Neural progenitor cell (in vitro differentiated cells): ENCODE measurements at regions not wholly inside any gene's neighbourhood (a gene's known extent, or its start where the extent isn't known, plus 50 kb on each side); places are given as distances from the start of the nearest gene placed in this dataset.

ENCODE experiments used
- DNase-seq: peaks from one replicate; pipeline ENCODE4 v3.0.0-alpha.2; 2016; ENCODE audit warnings: low spot score
- H2AFZ ChIP-seq: fragments of 200-600 bp; sonication (generic); replicated peaks from 2 replicates; pipeline ENCODE4 v1.6.1; 2016; ENCODE audit warnings: antibody characterized with exemption
- H3F3A ChIP-seq: fragments of 200-600 bp; sonication (generic); 2 replicates; pipeline ENCODE4 v1.6.1; 2016; ENCODE audit warnings: antibody characterized with exemption, low read depth
- H3K27ac ChIP-seq: fragments of 200-600 bp; sonication (generic); 2 replicates; pipeline ENCODE4 v1.5.1; 2016; ENCODE audit warnings: mild to moderate bottlenecking
- H3K27me3 ChIP-seq: fragments of 200-600 bp; sonication (generic); 2 replicates; pipeline ENCODE4 v1.6.1; 2016; ENCODE audit warnings: mild to moderate bottlenecking, moderate library complexity
- H3K36me3 ChIP-seq: fragments of 200-600 bp; sonication (generic); 2 replicates; pipeline ENCODE4 v1.5.1; 2016
- H3K4me1 ChIP-seq: fragments of 200-600 bp; sonication (generic); 2 replicates; pipeline ENCODE4 v1.6.1; 2016; ENCODE audit warnings: mixed run types
- H3K4me2 ChIP-seq: fragments of 200-600 bp; sonication (generic); 2 replicates; pipeline ENCODE4 v1.6.1; 2016
- H3K4me3 ChIP-seq: fragments of 200-600 bp; sonication (generic); 2 replicates; pipeline ENCODE4 v1.5.1; 2016
- H3K79me2 ChIP-seq: fragments of 200-600 bp; sonication (generic); 2 replicates; pipeline ENCODE4 v1.6.1; 2016; ENCODE audit warnings: low read depth
- H3K9ac ChIP-seq: fragments of 200-600 bp; sonication (generic); 2 replicates; pipeline ENCODE4 v1.6.1; 2016
- H3K9me3 ChIP-seq: fragments of 200-600 bp; sonication (generic); 2 replicates; pipeline ENCODE4 v1.5.1; 2016; ENCODE audit warnings: low read depth
- H4K20me1 ChIP-seq: fragments of 200-600 bp; sonication (generic); 2 replicates; pipeline ENCODE4 v1.6.1; 2016; ENCODE audit warnings: low read depth
- H3K27ac Mint-ChIP-seq: 3 replicates; pipeline ENCODE4 v1.8.0; 2021; ENCODE audit warnings: mixed read lengths
- H3K27me3 Mint-ChIP-seq: 2 replicates; pipeline ENCODE4 v1.8.0; 2022; ENCODE audit warnings: low read depth, mild to moderate bottlenecking, inconsistent platforms, moderate library complexity, mixed read lengths; ENCODE audit not compliant: insufficient read depth
- H3K36me3 Mint-ChIP-seq: 3 replicates; pipeline ENCODE4 v1.8.0; 2021; ENCODE audit warnings: mixed read lengths
- H3K4me1 Mint-ChIP-seq: 3 replicates; pipeline ENCODE4 v1.8.0; 2021; ENCODE audit warnings: mixed read lengths
- H3K4me3 Mint-ChIP-seq: 3 replicates; pipeline ENCODE4 v1.8.0; 2021; ENCODE audit warnings: mild to moderate bottlenecking, moderate library complexity, mixed read lengths
- H3K9me3 Mint-ChIP-seq: 3 replicates; pipeline ENCODE4 v1.8.0; 2020; ENCODE audit warnings: mixed read lengths
- EZH2 ChIP-seq: fragments of 200-600 bp; sonication (generic); IDR thresholded peaks from 2 replicates; pipeline ENCODE4 v1.6.1; 2017; ENCODE audit warnings: antibody characterized with exemption, mild to moderate bottlenecking, moderate library complexity
- EZH2phosphoT487 ChIP-seq: fragments of 200-600 bp; sonication (generic); IDR thresholded peaks from 2 replicates; pipeline ENCODE4 v1.6.1; 2017; ENCODE audit warnings: antibody characterized with exemption
- TF ChIP-seq, protein P1 (sequence below): fragments of 200-600 bp; sonication (generic); IDR thresholded peaks from 2 replicates; pipeline ENCODE4 v1.5.1; 2017; ENCODE audit warnings: antibody characterized with exemption, mild to moderate bottlenecking

DNA sequence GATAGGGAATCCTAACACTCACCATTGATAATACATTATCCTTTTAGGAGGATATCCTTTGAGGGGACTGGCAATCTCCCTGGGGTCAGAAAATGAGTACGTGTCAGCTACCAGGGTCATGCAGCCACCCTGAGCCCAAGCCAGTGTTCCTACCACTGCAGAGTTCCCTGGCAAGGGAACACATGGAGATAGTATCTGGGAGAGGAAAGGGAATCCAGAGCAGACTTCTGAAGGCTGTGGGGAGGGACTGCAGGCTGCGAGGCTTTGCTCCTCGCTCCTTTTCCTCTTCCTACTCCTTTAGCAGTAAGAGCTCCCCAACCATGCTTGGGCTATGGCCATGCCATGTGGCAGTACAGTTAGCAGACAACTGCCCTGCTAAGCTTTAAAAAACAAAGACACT lies 62.9 kb upstream of the TJP1 start:
- Histone ChIP-seq H3K27me3 (no peaks in the 10 kb centered on the region), H3K9me3 (no peaks in the 10 kb centered on the region), H3K9ac (no peak overlapping the region), H4K20me1 (no peaks in the 10 kb centered on the region), H3K79me2 (no peaks in the 10 kb centered on the region), H3K4me3 (no peak overlapping the region), H3K4me2 (no peak overlapping the region), H3K4me1 (peaks cover 29% of the 10 kb centered on the region), H3F3A (peaks cover 6% of the 10 kb centered on the region), H3K27ac (no peak overlapping the region), H3K36me3 (no peaks in the 10 kb centered on the region), H2AFZ (peak overlapping the region; percentile 70)
- H3K4me1 Mint-ChIP-seq = peaks cover 31% of the 10 kb centered on the region
- H3K9me3 Mint-ChIP-seq = no peaks in the 10 kb centered on the region
- H3K27ac Mint-ChIP-seq = no peak overlapping the region
- no peaks in the 10 kb centered on the region for H3K36me3 Mint-ChIP-seq
- TF ChIP-seq, protein P1, sequence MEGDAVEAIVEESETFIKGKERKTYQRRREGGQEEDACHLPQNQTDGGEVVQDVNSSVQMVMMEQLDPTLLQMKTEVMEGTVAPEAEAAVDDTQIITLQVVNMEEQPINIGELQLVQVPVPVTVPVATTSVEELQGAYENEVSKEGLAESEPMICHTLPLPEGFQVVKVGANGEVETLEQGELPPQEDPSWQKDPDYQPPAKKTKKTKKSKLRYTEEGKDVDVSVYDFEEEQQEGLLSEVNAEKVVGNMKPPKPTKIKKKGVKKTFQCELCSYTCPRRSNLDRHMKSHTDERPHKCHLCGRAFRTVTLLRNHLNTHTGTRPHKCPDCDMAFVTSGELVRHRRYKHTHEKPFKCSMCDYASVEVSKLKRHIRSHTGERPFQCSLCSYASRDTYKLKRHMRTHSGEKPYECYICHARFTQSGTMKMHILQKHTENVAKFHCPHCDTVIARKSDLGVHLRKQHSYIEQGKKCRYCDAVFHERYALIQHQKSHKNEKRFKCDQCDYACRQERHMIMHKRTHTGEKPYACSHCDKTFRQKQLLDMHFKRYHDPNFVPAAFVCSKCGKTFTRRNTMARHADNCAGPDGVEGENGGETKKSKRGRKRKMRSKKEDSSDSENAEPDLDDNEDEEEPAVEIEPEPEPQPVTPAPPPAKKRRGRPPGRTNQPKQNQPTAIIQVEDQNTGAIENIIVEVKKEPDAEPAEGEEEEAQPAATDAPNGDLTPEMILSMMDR = no peak
- TF ChIP-seq EZH2 (no peak), EZH2phosphoT487 (no peak)
- no peaks in the 10 kb centered on the region for H3K27me3 Mint-ChIP-seq
- H3K4me3 Mint-ChIP-seq = no peak overlapping the region
- no peak for DNase-seq

DNA sequence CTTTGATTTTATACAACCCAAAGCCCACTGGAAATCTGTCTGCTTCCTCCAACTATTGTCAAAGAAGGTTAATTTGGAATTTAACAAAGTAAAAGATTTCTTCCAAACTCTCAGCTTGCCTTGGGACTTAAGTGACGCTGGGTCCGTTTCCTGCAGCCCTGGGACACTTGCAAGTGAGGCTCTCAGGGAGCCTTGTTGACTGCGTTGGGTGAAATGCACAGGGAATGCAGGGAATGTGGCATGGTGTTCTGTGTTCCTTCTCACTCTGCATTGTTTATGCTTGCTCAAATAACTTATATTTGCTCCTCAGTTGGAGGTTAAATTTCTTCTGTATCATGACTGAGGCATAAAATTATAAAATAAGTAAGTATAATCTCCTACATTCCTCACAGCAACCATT lies 60.9 kb upstream of the TJP1 start:
- Histone ChIP-seq H3K27ac (peak overlapping the region; percentile 15), H3K4me1 (peaks cover 8% of the 10 kb centered on the region), H3F3A (peaks cover 6% of the 10 kb centered on the region), H3K4me3 (no peak overlapping the region), H3K9me3 (no peaks in the 10 kb centered on the region), H4K20me1 (no peaks in the 10 kb centered on the region), H3K36me3 (no peaks in the 10 kb centered on the region), H3K27me3 (no peaks in the 10 kb centered on the region), H3K4me2 (peak overlapping the region; percentile 42), H2AFZ (peak overlapping the region; percentile 88), H3K79me2 (no peaks in the 10 kb centered on the region), H3K9ac (no peak overlapping the region)
- peaks cover 19% of the 10 kb centered on the region for H3K4me1 Mint-ChIP-seq
- TF ChIP-seq EZH2phosphoT487 (no peak), EZH2 (no peak)
- TF ChIP-seq, protein P1 = no peak
- H3K27me3 Mint-ChIP-seq = no peaks in the 10 kb centered on the region
- peak; percentile 64 for DNase-seq
- peak overlapping the region; percentile 50 for H3K27ac Mint-ChIP-seq
- H3K36me3 Mint-ChIP-seq = no peaks in the 10 kb centered on the region
- H3K9me3 Mint-ChIP-seq = no peaks in the 10 kb centered on the region
- H3K4me3 Mint-ChIP-seq = no peak overlapping the region

DNA sequence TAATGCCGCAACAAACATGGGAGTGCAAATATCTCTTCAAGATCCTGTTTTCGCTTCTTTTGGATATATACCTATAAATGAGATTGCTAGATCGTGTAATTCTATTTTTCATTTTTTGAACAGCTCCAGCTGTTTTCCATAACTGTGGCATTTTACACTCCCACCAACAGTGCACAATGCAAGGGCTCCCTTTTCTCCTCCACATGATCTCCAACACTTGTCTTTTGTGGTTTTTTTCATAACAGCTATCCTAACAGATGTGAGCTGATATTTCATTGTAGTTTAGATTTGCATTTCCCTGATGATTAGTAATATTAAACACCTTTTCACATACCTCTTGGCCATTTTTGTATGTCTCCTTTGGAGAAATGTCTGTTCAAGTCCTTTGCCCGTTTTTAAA lies 58.6 kb upstream of the TJP1 start:
- Histone ChIP-seq H3K9ac (no peak overlapping the region), H3F3A (peaks cover 6% of the 10 kb centered on the region), H2AFZ (no peak overlapping the region), H3K27ac (no peak overlapping the region), H4K20me1 (no peaks in the 10 kb centered on the region), H3K9me3 (no peaks in the 10 kb centered on the region), H3K79me2 (no peaks in the 10 kb centered on the region), H3K4me3 (no peak overlapping the region), H3K27me3 (no peaks in the 10 kb centered on the region), H3K36me3 (no peaks in the 10 kb centered on the region), H3K4me2 (no peak overlapping the region), H3K4me1 (peaks cover 8% of the 10 kb centered on the region)
- DNase-seq = no peak
- Mint-ChIP-seq H3K27me3 (no peaks in the 10 kb centered on the region), H3K4me3 (no peak overlapping the region), H3K36me3 (no peaks in the 10 kb centered on the region), H3K9me3 (no peaks in the 10 kb centered on the region), H3K27ac (no peak overlapping the region), H3K4me1 (peaks cover 19% of the 10 kb centered on the region)
- no peak for TF ChIP-seq EZH2phosphoT487
- TF ChIP-seq, protein P1 = no peak
- no peak for TF ChIP-seq EZH2
